C4-2B (cell line): ENCODE measurements at regions not wholly inside any gene's neighbourhood (a gene's known extent, or its start where the extent isn't known, plus 50 kb on each side); places are given as distances from the start of the nearest gene placed in this dataset.

Experiments used
- ZFX ChIP-seq: fragments of 450-650 bp; IDR thresholded peaks from 2 replicates; pipeline ENCODE4 v1.6.1; 2017
- TF ChIP-seq, protein P1 (sequence below): fragments of 450-650 bp; conservative IDR thresholded peaks from 2 replicates; pipeline ENCODE4 v1.5.1; 2017; ENCODE audit warnings: mild to moderate bottlenecking

DNA sequence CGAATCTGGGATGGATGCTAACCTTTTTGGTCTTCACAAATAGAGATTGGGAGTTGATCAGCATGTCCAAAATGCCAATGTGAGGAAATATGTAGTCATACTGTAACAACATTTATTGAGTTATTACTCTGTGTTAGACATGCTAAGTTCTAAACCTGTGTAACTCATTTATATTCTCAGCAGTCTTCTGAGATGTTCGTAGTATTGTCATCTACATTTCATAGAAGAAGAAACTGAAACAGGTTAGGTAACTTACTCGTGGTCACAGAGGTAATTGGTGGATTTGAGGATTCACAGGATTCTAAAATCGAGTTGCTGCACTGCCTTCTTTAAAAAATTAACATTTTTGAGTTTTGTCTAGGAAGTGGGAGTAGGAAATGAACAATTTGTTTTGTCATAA, 162.1 kb downstream of the UBE2E3 start:
- TF ChIP-seq, protein P1, sequence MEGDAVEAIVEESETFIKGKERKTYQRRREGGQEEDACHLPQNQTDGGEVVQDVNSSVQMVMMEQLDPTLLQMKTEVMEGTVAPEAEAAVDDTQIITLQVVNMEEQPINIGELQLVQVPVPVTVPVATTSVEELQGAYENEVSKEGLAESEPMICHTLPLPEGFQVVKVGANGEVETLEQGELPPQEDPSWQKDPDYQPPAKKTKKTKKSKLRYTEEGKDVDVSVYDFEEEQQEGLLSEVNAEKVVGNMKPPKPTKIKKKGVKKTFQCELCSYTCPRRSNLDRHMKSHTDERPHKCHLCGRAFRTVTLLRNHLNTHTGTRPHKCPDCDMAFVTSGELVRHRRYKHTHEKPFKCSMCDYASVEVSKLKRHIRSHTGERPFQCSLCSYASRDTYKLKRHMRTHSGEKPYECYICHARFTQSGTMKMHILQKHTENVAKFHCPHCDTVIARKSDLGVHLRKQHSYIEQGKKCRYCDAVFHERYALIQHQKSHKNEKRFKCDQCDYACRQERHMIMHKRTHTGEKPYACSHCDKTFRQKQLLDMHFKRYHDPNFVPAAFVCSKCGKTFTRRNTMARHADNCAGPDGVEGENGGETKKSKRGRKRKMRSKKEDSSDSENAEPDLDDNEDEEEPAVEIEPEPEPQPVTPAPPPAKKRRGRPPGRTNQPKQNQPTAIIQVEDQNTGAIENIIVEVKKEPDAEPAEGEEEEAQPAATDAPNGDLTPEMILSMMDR = no peak
- no peak for TF ChIP-seq ZFX
